Right ventricle myocardium inferior (tissue), 1 donor: ENCODE measurements at regions not wholly inside any gene's neighbourhood (a gene's known extent, or its start where the extent isn't known, plus 50 kb on each side); places are given as distances from the start of the nearest gene placed in this dataset.

Source experiments
- ATAC-seq: fragments of 200-7000 bp; cut with Tn5 transposase; one replicate; pipeline ENCODE4 v1.9.1; 2020; ENCODE audit warnings: mild to moderate bottlenecking, moderate library complexity
- DNase-seq: peaks from one replicate; pipeline ENCODE4 v3.0.0; 2021; ENCODE audit errors: missing footprints
- intact Hi-C: fragments of 100-400 bp; cut with DNase I; formaldehyde crosslinking; loops from one replicate; pipeline ENCODE4 v1.11.0; 2022
- donor health status: DM: no; HTN: yes; CAD: no; lungs with severe emphysema.

- intact Hi-C loops, result no loop called here
- ATAC-seq (no peak), DNase-seq (no peak)
These were observed 467.4 kb upstream of the FZD8 start for GRCh38 chr10:36109399-36110023.

GRCh38 chr10:36097696-36098095 is 455.6 kb upstream of the FZD8 start:
- DNase-seq (no peak), ATAC-seq (no peak)
- intact Hi-C loops, result no loop called here

GRCh38 chr10:36096576-36096975 is 454.5 kb upstream of the FZD8 start:
- no peak for ATAC-seq
- no peak for DNase-seq
- intact Hi-C loops, result no loop called here

GRCh38 chr10:36094096-36094495 is 452.0 kb upstream of the FZD8 start:
- DNase-seq, result no peak
- intact Hi-C loops, result no loop called here
- ATAC-seq, result no peak

- intact Hi-C loops, result no loop called here
- no peak for ATAC-seq
- no peak for DNase-seq
These were observed 450.0 kb upstream of the FZD8 start for GRCh38 chr10:36092116-36092515.

- DNase-seq (no peak), ATAC-seq (no peak)
- intact Hi-C loops, result no loop called here
These were observed 448.9 kb upstream of the FZD8 start for GRCh38 chr10:36091007-36091406.

GRCh38 chr10:36089790-36090440 is 447.8 kb upstream of the FZD8 start:
- intact Hi-C loops, result no loop called here
- ATAC-seq (peak; percentile 86), DNase-seq (no peak)

- intact Hi-C loops, result no loop called here
- DNase-seq (no peak), ATAC-seq (no peak)
These were observed 445.2 kb upstream of the FZD8 start for GRCh38 chr10:36087006-36088005.

GRCh38 chr10:36075196-36075595 is 433.1 kb upstream of the FZD8 start:
- no peak for ATAC-seq

GRCh38 chr10:36073796-36074345 is 431.8 kb upstream of the FZD8 start:
- DNase-seq (no peak), ATAC-seq (no peak)
- intact Hi-C loops, result no loop called here

More at GRCh38 chr10:36075196-36075595, 433.1 kb upstream of the FZD8 start:
- no peak for DNase-seq
- intact Hi-C loops, result no loop called here

- DNase-seq, result no peak
- no peak for ATAC-seq
- intact Hi-C loops, result no loop called here
These were observed 426.4 kb upstream of the FZD8 start for GRCh38 chr10:36068542-36068941.

- no peak for DNase-seq
- ATAC-seq, result no peak
- intact Hi-C loops, result no loop called here
These were observed 425.7 kb upstream of the FZD8 start for GRCh38 chr10:36067748-36068147.

GRCh38 chr10:36066850-36067249 is 424.8 kb upstream of the FZD8 start:
- no peak for ATAC-seq
- intact Hi-C loops, result no loop called here
- DNase-seq, result no peak

- intact Hi-C loops, result no loop called here
- ATAC-seq (no peak), DNase-seq (no peak)
These were observed 424.0 kb upstream of the FZD8 start for GRCh38 chr10:36066102-36066501.

GRCh38 chr10:36063396-36063795 is 421.3 kb upstream of the FZD8 start:
- intact Hi-C loops, result no loop called here
- no peak for DNase-seq
- ATAC-seq, result no peak

- ATAC-seq (no peak), DNase-seq (no peak)
- intact Hi-C loops, result no loop called here
These were observed 415.6 kb upstream of the FZD8 start for GRCh38 chr10:36057731-36058130.

GRCh38 chr10:36057180-36057579 is 415.1 kb upstream of the FZD8 start:
- ATAC-seq (no peak), DNase-seq (no peak)
- intact Hi-C loops, result no loop called here

GRCh38 chr10:36053775-36054174 is 411.7 kb upstream of the FZD8 start:
- intact Hi-C loops, result no loop called here
- DNase-seq (no peak), ATAC-seq (no peak)

- no peak for DNase-seq
- no peak for ATAC-seq
- intact Hi-C loops, result no loop called here
These were observed 411.2 kb upstream of the FZD8 start for GRCh38 chr10:36053271-36053670.
